ENCODE measurements at regions not wholly inside any gene's neighbourhood (a gene's known extent, or its start where the extent isn't known, plus 50 kb on each side); places are given as distances from the start of the nearest gene placed in this dataset.
A peak's percentile ranks its signal among the peaks of the same experiment; 100 is the strongest.
"Not testable (repeated sequence)": the region's sequence is repeated elsewhere in the genome, so short reads cannot be mapped to it uniquely, and the experiment has no call there.

- Histone ChIP-seq H3K36me3 (ENCODE audit: control insufficient read depth, insufficient read depth, low read length) (no peaks in the 10 kb centered on the region), H3K27me3 (ENCODE audit: control insufficient read depth, insufficient read depth, low read length) (no peaks in the 10 kb centered on the region), H3K4me1 (ENCODE audit: control insufficient read depth, insufficient read depth, low read length) (no peaks in the 10 kb centered on the region), H3K27ac (ENCODE audit: low read length) (no peak overlapping the region), H3K4me3 (ENCODE audit: low read length) (no peak overlapping the region), H3K9me3 (replicated peaks; ENCODE audit: control insufficient read depth, low read depth, low read length) (no peaks in the 10 kb centered on the region)
- WGBS (ENCODE audit: insufficient coverage) = 35% methylated on average over 3 of the region's 6 CpGs
- DNase-seq = no peak
Observed at GRCh38 chr6:164996838-164997237, 312.6 kb downstream of the C6orf118 start.

DNA sequence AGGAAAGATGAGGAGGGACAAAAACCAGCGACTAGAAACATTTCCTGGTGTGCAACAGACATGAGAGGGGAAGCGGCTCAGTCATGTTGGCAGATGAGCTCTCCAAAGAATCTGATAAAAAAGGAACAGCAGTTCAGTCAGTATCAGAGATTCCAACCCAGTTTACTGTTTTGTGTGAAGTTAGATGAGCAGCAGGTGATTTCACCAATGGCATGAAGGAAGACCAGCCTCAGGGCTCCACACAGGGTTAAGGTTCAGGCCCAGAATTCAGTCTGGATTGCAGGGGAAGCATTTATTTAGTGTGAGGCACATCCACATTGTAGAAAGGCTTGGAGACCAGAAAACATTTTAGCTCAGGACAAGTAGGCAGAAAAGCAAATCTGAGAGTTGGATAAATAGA is 317.8 kb downstream of the C6orf118 start:
- H3K36me3 ChIP-seq (ENCODE audit: control insufficient read depth, insufficient read depth, low read length) = no peaks in the 10 kb centered on the region
- no peak overlapping the region for H3K27ac ChIP-seq (ENCODE audit: low read length)
- no peak overlapping the region for H3K4me3 ChIP-seq (ENCODE audit: low read length)
- no peaks in the 10 kb centered on the region for H3K9me3 ChIP-seq (replicated peaks; ENCODE audit: control insufficient read depth, low read depth, low read length)
- 68% methylated on average over 2 of the region's 2 CpGs for WGBS (ENCODE audit: insufficient coverage)
- no peaks in the 10 kb centered on the region for H3K4me1 ChIP-seq (ENCODE audit: control insufficient read depth, insufficient read depth, low read length)
- H3K27me3 ChIP-seq (ENCODE audit: control insufficient read depth, insufficient read depth, low read length) = no peaks in the 10 kb centered on the region
- no peak for DNase-seq

GRCh38 chr6:164990901-164991300 is 318.5 kb downstream of the C6orf118 start:
- H3K27me3 ChIP-seq (ENCODE audit: control insufficient read depth, insufficient read depth, low read length) = no peaks in the 10 kb centered on the region

GRCh38 chr6:164982389-164982788 is 327.0 kb downstream of the C6orf118 start:
- H3K4me1 ChIP-seq (ENCODE audit: control insufficient read depth, insufficient read depth, low read length) = no peaks in the 10 kb centered on the region
- H3K9me3 ChIP-seq (replicated peaks; ENCODE audit: control insufficient read depth, low read depth, low read length) = no peaks in the 10 kb centered on the region
- H3K27ac ChIP-seq (ENCODE audit: low read length) = no peak overlapping the region
- H3K36me3 ChIP-seq (ENCODE audit: control insufficient read depth, insufficient read depth, low read length) = no peaks in the 10 kb centered on the region
- no peak overlapping the region for H3K4me3 ChIP-seq (ENCODE audit: low read length)
- no peak for DNase-seq
- WGBS (ENCODE audit: insufficient coverage) = no CpG with 5 or more reads among the region's 3 CpGs
- no peaks in the 10 kb centered on the region for H3K27me3 ChIP-seq (ENCODE audit: control insufficient read depth, insufficient read depth, low read length)

More at GRCh38 chr6:164990901-164991300, 318.5 kb downstream of the C6orf118 start:
- Histone ChIP-seq H3K27ac (ENCODE audit: low read length) (no peak overlapping the region), H3K36me3 (ENCODE audit: control insufficient read depth, insufficient read depth, low read length) (no peaks in the 10 kb centered on the region), H3K4me3 (ENCODE audit: low read length) (no peak overlapping the region), H3K4me1 (ENCODE audit: control insufficient read depth, insufficient read depth, low read length) (no peaks in the 10 kb centered on the region), H3K9me3 (replicated peaks; ENCODE audit: control insufficient read depth, low read depth, low read length) (no peaks in the 10 kb centered on the region)
- no CpG with 5 or more reads among the region's 2 CpGs for WGBS (ENCODE audit: insufficient coverage)
- no peak for DNase-seq

GRCh38 chr6:164967102-164967501 is 342.3 kb downstream of the C6orf118 start:
- Histone ChIP-seq H3K36me3 (ENCODE audit: control insufficient read depth, insufficient read depth, low read length) (no peaks in the 10 kb centered on the region), H3K27ac (ENCODE audit: low read length) (no peak overlapping the region), H3K4me3 (ENCODE audit: low read length) (no peak overlapping the region), H3K4me1 (ENCODE audit: control insufficient read depth, insufficient read depth, low read length) (no peaks in the 10 kb centered on the region), H3K27me3 (ENCODE audit: control insufficient read depth, insufficient read depth, low read length) (no peaks in the 10 kb centered on the region), H3K9me3 (replicated peaks; ENCODE audit: control insufficient read depth, low read depth, low read length) (no peaks in the 10 kb centered on the region)
- peak; percentile 9 for DNase-seq
- WGBS (ENCODE audit: insufficient coverage) = 76% methylated on average over 8 of the region's 12 CpGs

GRCh38 chr6:164962805-164963204 is 346.6 kb downstream of the C6orf118 start:
- no peaks in the 10 kb centered on the region for H3K27me3 ChIP-seq (ENCODE audit: control insufficient read depth, insufficient read depth, low read length)
- no peak overlapping the region for H3K27ac ChIP-seq (ENCODE audit: low read length)
- no peaks in the 10 kb centered on the region for H3K9me3 ChIP-seq (replicated peaks; ENCODE audit: control insufficient read depth, low read depth, low read length)
- H3K4me1 ChIP-seq (ENCODE audit: control insufficient read depth, insufficient read depth, low read length) = no peaks in the 10 kb centered on the region
- H3K36me3 ChIP-seq (ENCODE audit: control insufficient read depth, insufficient read depth, low read length) = no peaks in the 10 kb centered on the region
- H3K4me3 ChIP-seq (ENCODE audit: low read length) = no peak overlapping the region
- WGBS (ENCODE audit: insufficient coverage) = 100% methylated on average over 1 of the region's 1 CpG
- DNase-seq = no peak

DNA sequence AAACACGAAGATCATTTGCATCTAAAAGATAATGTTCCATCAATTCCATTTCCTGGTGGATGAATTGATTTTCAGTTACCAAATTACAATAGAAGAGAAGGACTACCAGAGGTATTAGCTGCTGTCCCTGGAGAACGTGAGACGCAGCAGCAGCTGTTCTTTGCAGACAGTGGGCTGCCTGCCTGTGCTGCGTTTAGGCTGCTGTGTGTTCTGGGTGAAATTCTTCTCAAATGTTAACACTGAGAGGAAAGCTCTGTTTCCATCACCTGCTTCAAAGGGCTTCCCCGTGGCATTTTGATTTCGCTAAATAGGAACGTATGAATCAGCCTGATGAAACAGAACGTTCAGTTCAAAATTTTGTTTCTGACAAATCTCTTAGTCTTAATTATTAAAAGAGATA is 362.2 kb downstream of the C6orf118 start:
- Histone ChIP-seq H3K4me1 (ENCODE audit: control insufficient read depth, insufficient read depth, low read length) (no peaks in the 10 kb centered on the region), H3K9me3 (replicated peaks; ENCODE audit: control insufficient read depth, low read depth, low read length) (no peaks in the 10 kb centered on the region), H3K4me3 (ENCODE audit: low read length) (no peak overlapping the region), H3K36me3 (ENCODE audit: control insufficient read depth, insufficient read depth, low read length) (no peaks in the 10 kb centered on the region), H3K27ac (ENCODE audit: low read length) (no peak overlapping the region), H3K27me3 (ENCODE audit: control insufficient read depth, insufficient read depth, low read length) (no peaks in the 10 kb centered on the region)
- 17% methylated on average over 1 of the region's 8 CpGs for WGBS (ENCODE audit: insufficient coverage)
- DNase-seq = peak; percentile 58

- WGBS (ENCODE audit: insufficient coverage) = 92% methylated on average over 1 of the region's 1 CpG
Observed at GRCh38 chr6:164942271-164942670, 367.1 kb downstream of the C6orf118 start.

DNA sequence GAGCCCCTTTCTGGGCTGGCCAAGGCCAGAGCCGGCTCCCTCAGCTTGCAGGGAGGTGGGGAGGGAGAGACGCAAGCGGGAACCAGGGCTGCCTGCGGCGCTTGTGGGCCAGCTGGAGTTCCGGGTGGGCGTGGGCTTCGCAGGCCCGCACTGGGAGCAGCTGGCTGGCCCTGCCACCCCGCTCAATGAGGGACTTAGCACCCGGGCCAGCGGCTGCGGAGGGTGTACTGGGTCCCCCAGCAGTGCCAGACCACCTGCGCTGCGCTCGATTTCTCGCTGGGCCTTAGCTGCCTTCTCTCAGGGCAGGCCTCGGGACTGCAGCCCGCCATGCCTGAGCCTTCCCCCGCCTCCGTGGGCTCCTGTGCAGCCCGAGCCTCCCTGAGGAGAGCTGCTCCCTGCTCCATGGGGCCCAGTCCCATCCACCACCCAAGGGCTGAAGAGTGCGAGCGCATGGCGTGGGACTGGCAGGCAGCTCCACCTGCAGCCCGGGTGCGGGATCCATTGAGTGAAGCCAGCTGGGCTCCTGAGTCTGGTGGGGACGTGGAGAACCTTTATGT is 376.1 kb downstream of the C6orf118 start:
- H3K27me3 ChIP-seq (ENCODE audit: control insufficient read depth, insufficient read depth, low read length); H3K4me3 ChIP-seq (ENCODE audit: low read length); H3K27ac ChIP-seq (ENCODE audit: low read length); H3K9me3 ChIP-seq (replicated peaks; ENCODE audit: control insufficient read depth, low read depth, low read length); H3K36me3 ChIP-seq (ENCODE audit: control insufficient read depth, insufficient read depth, low read length); DNase-seq: not testable (repeated sequence)
- WGBS (ENCODE audit: insufficient coverage) = 95% methylated on average over 27 of the region's 28 CpGs
- peaks cover 10% of the 10 kb centered on the region for H3K4me1 ChIP-seq (ENCODE audit: control insufficient read depth, insufficient read depth, low read length)

More at GRCh38 chr6:164942271-164942670, 367.1 kb downstream of the C6orf118 start:
- Histone ChIP-seq H3K27ac (ENCODE audit: low read length) (no peak overlapping the region), H3K9me3 (replicated peaks; ENCODE audit: control insufficient read depth, low read depth, low read length) (no peaks in the 10 kb centered on the region), H3K36me3 (ENCODE audit: control insufficient read depth, insufficient read depth, low read length) (no peaks in the 10 kb centered on the region), H3K4me1 (ENCODE audit: control insufficient read depth, insufficient read depth, low read length) (no peaks in the 10 kb centered on the region), H3K27me3 (ENCODE audit: control insufficient read depth, insufficient read depth, low read length) (no peaks in the 10 kb centered on the region), H3K4me3 (ENCODE audit: low read length) (no peak overlapping the region)
- DNase-seq = no peak

- H3K27ac ChIP-seq (ENCODE audit: low read length) = no peak overlapping the region
- H3K4me1 ChIP-seq (ENCODE audit: control insufficient read depth, insufficient read depth, low read length) = peaks cover 19% of the 10 kb centered on the region
- 77% methylated on average over 6 of the region's 13 CpGs for WGBS (ENCODE audit: insufficient coverage)
- no peaks in the 10 kb centered on the region for H3K9me3 ChIP-seq (replicated peaks; ENCODE audit: control insufficient read depth, low read depth, low read length)
- no peaks in the 10 kb centered on the region for H3K27me3 ChIP-seq (ENCODE audit: control insufficient read depth, insufficient read depth, low read length)
- DNase-seq = no peak
- H3K36me3 ChIP-seq (ENCODE audit: control insufficient read depth, insufficient read depth, low read length) = no peaks in the 10 kb centered on the region
- H3K4me3 ChIP-seq (ENCODE audit: low read length) = no peak overlapping the region
Observed at GRCh38 chr6:164929408-164929977, 379.9 kb downstream of the C6orf118 start.

Data from muscle of leg (tissue), 3 donors.